ENCODE measurements at regions not wholly inside any gene's neighbourhood (a gene's known extent, or its start where the extent isn't known, plus 50 kb on each side); places are given as distances from the start of the nearest gene placed in this dataset.

DNA sequence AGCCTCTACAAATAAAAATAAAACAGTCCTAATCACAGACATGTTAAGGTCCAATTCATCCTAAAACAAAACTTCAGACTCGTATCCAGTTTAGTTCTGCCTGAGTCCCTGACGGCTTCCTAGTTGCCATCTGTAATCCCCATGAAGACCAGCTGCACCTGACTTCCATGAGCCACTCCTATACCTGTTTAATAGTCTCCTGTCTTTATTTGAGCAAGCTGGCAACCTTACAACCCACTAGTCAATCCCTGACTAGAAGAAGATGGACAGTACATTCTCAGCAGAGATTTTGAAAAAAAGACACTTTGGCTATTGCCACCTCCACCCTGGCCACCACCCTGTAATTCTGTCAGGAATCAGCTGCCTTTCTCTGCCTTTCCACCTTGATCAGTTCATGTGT, 197.7 kb downstream of the HIBADH start:
- no peak for DNase-seq

DNA sequence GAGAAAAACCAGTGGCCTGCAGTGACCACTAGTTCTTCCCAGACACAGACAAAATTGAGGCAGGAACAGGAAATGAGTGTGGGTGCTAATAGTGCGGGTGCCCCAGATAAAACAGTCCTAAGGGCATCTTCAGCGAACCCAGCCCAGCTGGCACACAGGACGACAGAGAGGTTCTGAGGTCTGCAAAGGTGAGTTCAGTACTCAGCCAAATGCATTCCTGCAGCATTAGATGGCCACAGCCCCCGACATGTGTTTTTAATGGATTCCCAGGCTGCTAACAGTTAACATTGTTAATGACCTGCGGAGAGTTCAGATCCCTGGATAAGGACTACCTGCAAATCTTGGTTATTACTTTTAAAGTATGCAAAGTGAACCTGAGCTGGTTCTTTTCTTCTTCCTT, 196.0 kb downstream of the HIBADH start:
- DNase-seq, result no peak

- DNase-seq, result no peak
These were observed 190.6 kb downstream of the HIBADH start for GRCh38 chr7:27472043-27472442.

Measured in inflammatory macrophage treated with lipopolysaccharide for 4 hours (primary cell).